Smooth muscle cell (in vitro differentiated cells): ENCODE measurements at regions not wholly inside any gene's neighbourhood (a gene's known extent, or its start where the extent isn't known, plus 50 kb on each side); places are given as distances from the start of the nearest gene placed in this dataset.

ENCODE experiments used
- DNase-seq: peaks from one replicate; lab custom pipeline; 2025; ENCODE audit not compliant: unreplicated experiment; lab: John Stamatoyannopoulos, UW
- H2AFZ ChIP-seq: fragments of 200-600 bp; sonication (generic); 2 replicates; pipeline ENCODE4 v1.6.0; 2016; ENCODE audit warnings: antibody characterized with exemption, low read depth, mild to moderate bottlenecking
- H3F3A ChIP-seq: fragments of 200-600 bp; sonication (generic); 2 replicates; pipeline ENCODE4 v1.6.0; 2017; ENCODE audit warnings: antibody characterized with exemption, low read depth
- H3K27ac ChIP-seq: fragments of 200-600 bp; sonication (generic); 2 replicates; pipeline ENCODE4 v1.5.1; 2016; ENCODE audit warnings: low read depth, mild to moderate bottlenecking
- H3K27me3 ChIP-seq: fragments of 200-600 bp; sonication (generic); 2 replicates; pipeline ENCODE4 v1.6.1; 2016; ENCODE audit warnings: low read depth, mild to moderate bottlenecking
- H3K36me3 ChIP-seq: fragments of 200-600 bp; sonication (generic); 2 replicates; pipeline ENCODE4 v1.5.1; 2016; ENCODE audit warnings: low read depth
- H3K4me1 ChIP-seq: fragments of 200-600 bp; sonication (generic); 2 replicates; pipeline ENCODE4 v1.5.1; 2016; ENCODE audit warnings: low read depth
- H3K4me2 ChIP-seq: fragments of 200-600 bp; sonication (generic); 2 replicates; pipeline ENCODE4 v1.6.0; 2016; ENCODE audit warnings: mild to moderate bottlenecking
- H3K4me3 ChIP-seq: fragments of 200-600 bp; sonication (generic); 2 replicates; pipeline ENCODE4 v1.5.1; 2016; ENCODE audit warnings: mild to moderate bottlenecking
- H3K79me2 ChIP-seq: fragments of 200-600 bp; sonication (generic); 2 replicates; pipeline ENCODE4 v1.6.0; 2016; ENCODE audit warnings: low read depth, mild to moderate bottlenecking
- H3K9ac ChIP-seq: fragments of 200-600 bp; sonication (generic); 2 replicates; pipeline ENCODE4 v1.6.0; 2016; ENCODE audit warnings: low read depth
- H3K9me3 ChIP-seq: fragments of 200-600 bp; sonication (generic); replicated peaks from 2 replicates; pipeline ENCODE4 v1.5.1; 2016; ENCODE audit warnings: low read depth
- H4K20me1 ChIP-seq: fragments of 200-600 bp; sonication (generic); 2 replicates; pipeline ENCODE4 v1.6.0; 2016; ENCODE audit warnings: low read depth
- WGBS: methylation state at CpG from one replicate; pipeline ENCODE4 v1.1.7; 2016; ENCODE audit warnings: low lambda C conversion rate; 5-methylcytosine and 5-hydroxymethylcytosine counted together
- TF ChIP-seq, protein P1 (sequence below): fragments of 200-600 bp; sonication (generic); IDR thresholded peaks from 2 replicates; pipeline ENCODE4 v1.5.1; 2017; ENCODE audit warnings: borderline replicate concordance, mild to moderate bottlenecking, antibody characterized with exemption; ENCODE audit not compliant: insufficient read depth, poor library complexity, severe bottlenecking

DNA sequence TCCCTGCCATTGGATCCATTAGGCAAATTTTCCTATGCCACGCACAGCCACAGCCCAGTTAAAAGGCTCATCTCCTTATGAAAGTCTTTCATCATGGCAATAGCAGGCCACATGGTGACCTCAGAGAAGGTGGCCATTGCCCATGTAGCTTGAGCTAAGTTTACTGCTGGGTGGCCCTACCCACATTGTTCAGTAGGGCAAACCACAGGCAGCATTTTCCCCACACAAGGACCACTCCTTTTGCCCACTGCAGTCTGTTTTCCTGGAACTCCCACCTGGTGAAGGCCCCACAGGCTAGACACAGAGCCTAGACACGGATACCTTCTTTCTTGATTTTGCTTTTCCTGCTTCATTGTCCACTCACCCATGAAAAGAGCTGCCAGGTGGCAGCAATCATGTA is 101.5 kb upstream of the NPVF start:
- no peaks in the 10 kb centered on the region for H3K9me3 ChIP-seq
- no peaks in the 10 kb centered on the region for H3F3A ChIP-seq
- no peak for DNase-seq
- WGBS, result 86% methylated on average over 2 of the region's 2 CpGs
- H3K27me3 ChIP-seq, result peaks cover 10% of the 10 kb centered on the region
- no peaks in the 10 kb centered on the region for H3K36me3 ChIP-seq
- H3K27ac ChIP-seq, result no peak overlapping the region
- no peak overlapping the region for H2AFZ ChIP-seq
- H3K4me2 ChIP-seq, result no peak overlapping the region
- TF ChIP-seq, protein P1, sequence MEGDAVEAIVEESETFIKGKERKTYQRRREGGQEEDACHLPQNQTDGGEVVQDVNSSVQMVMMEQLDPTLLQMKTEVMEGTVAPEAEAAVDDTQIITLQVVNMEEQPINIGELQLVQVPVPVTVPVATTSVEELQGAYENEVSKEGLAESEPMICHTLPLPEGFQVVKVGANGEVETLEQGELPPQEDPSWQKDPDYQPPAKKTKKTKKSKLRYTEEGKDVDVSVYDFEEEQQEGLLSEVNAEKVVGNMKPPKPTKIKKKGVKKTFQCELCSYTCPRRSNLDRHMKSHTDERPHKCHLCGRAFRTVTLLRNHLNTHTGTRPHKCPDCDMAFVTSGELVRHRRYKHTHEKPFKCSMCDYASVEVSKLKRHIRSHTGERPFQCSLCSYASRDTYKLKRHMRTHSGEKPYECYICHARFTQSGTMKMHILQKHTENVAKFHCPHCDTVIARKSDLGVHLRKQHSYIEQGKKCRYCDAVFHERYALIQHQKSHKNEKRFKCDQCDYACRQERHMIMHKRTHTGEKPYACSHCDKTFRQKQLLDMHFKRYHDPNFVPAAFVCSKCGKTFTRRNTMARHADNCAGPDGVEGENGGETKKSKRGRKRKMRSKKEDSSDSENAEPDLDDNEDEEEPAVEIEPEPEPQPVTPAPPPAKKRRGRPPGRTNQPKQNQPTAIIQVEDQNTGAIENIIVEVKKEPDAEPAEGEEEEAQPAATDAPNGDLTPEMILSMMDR, result no peak
- H3K4me1 ChIP-seq, result no peaks in the 10 kb centered on the region
- H3K4me3 ChIP-seq, result no peak overlapping the region
- no peak overlapping the region for H3K9ac ChIP-seq
- H4K20me1 ChIP-seq, result no peaks in the 10 kb centered on the region
- no peaks in the 10 kb centered on the region for H3K79me2 ChIP-seq

DNA sequence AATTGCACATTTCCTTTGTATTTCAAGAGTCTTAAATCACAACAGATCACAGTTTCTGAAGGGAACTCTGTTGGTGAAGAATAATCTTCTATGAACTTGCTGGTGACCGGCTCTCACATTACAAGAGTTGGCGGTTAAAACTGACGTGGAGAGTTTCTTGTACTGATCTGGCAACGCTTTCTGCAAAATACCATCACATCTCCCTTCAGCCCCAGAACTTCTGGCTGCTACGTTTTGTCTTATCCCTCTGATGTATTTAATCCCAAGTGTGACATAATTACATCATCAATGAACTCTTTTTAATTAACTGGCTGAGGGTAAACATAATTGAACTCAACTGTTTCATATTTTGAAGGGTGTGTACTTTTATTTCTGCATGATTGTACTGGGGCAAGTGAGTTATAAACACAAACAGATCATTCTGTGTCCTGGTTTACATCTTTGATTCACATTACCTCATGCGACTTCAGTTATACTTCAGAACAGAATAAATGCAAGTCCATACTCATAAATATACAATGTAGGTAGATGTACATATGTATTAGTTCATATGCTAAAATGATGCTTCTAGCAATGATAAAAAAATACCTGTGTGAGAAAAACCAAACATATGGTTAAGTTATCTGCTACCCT is 105.1 kb upstream of the NPVF start:
- 88% methylated on average over 6 of the region's 6 CpGs for WGBS
- Histone ChIP-seq H3K9ac (no peak overlapping the region), H3K36me3 (no peaks in the 10 kb centered on the region), H3K9me3 (no peaks in the 10 kb centered on the region), H4K20me1 (no peaks in the 10 kb centered on the region), H3F3A (no peaks in the 10 kb centered on the region), H3K4me1 (no peaks in the 10 kb centered on the region), H2AFZ (no peak overlapping the region), H3K4me2 (no peak overlapping the region), H3K79me2 (no peaks in the 10 kb centered on the region), H3K27me3 (peaks cover 4% of the 10 kb centered on the region), H3K4me3 (no peak overlapping the region), H3K27ac (no peak overlapping the region)
- no peak for DNase-seq
- TF ChIP-seq, protein P1, result no peak

DNA sequence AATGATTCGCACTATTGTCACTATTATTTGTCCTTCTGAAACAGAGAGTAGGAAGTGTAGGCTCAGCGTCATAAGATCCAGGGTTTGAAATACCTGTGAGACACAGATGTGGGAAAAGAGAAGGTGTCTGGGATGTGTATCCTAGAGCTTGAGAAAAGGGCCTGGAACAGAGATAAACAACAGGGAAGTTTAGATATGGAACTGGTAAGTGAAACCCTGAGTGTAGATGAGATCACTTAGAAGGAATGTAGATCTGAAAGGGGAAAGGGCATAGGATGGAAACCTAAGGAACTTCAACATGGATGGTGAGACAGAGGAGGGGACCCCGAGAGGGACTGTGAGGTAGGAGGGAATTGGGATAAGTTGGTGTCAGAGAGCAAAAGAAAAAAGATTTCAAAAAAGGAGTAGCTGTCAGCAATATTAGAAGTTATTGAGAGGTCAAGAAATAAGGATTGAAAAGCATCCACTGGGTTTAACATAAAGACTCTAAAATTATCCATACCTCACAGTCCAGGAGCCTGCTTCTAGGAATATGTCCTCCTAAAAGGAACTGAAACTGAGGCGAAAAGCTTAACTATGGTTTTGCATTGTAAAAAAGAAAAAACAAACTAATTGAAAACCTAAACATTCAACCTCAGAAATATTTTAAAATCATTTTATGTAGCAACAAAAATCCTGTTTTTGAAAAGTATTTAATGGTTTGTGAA is 119.2 kb upstream of the NPVF start:
- no peak overlapping the region for H3K27ac ChIP-seq
- no peak for DNase-seq
- H3K4me1 ChIP-seq, result no peaks in the 10 kb centered on the region
- H2AFZ ChIP-seq, result no peak overlapping the region
- no peaks in the 10 kb centered on the region for H4K20me1 ChIP-seq
- no peaks in the 10 kb centered on the region for H3K36me3 ChIP-seq
- H3F3A ChIP-seq, result no peaks in the 10 kb centered on the region
- no peak overlapping the region for H3K4me3 ChIP-seq
- TF ChIP-seq, protein P1, result no peak
- H3K9ac ChIP-seq, result no peak overlapping the region
- H3K4me2 ChIP-seq, result no peak overlapping the region
- H3K9me3 ChIP-seq, result no peaks in the 10 kb centered on the region
- H3K79me2 ChIP-seq, result no peaks in the 10 kb centered on the region
- peaks cover 5% of the 10 kb centered on the region for H3K27me3 ChIP-seq
- WGBS, result 86% methylated on average over 4 of the region's 4 CpGs

DNA sequence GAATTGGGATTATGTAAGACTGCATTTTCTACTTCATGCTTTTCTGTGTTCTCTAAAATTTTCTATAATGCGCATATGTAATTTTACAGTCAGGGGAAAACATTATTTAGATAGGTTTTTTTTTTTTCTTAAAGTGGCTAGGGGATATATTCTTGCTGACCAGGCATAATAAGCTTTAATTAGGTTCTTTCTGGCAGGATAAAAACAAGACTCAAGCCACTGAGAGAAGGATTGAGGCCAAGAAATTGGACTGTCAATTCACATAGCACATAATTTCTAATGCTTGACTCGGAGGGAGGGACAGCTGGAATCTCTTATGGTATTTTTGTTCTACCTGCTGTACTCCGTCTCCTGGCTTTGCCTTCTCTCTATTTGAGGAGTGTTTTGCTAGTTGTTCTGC is 119.8 kb upstream of the NPVF start:
- Histone ChIP-seq H3K4me1 (no peaks in the 10 kb centered on the region), H3K27me3 (peaks cover 5% of the 10 kb centered on the region), H3K9me3 (no peaks in the 10 kb centered on the region), H4K20me1 (no peaks in the 10 kb centered on the region), H3K79me2 (no peaks in the 10 kb centered on the region), H3K9ac (no peak overlapping the region), H3K36me3 (no peaks in the 10 kb centered on the region), H2AFZ (no peak overlapping the region), H3F3A (no peaks in the 10 kb centered on the region), H3K27ac (no peak overlapping the region), H3K4me2 (no peak overlapping the region), H3K4me3 (no peak overlapping the region)
- DNase-seq, result no peak
- TF ChIP-seq, protein P1, result no peak
- WGBS, result 91% methylated on average over 3 of the region's 3 CpGs
